OCI-LY7 (cell line): ENCODE measurements at regions not wholly inside any gene's neighbourhood (a gene's known extent, or its start where the extent isn't known, plus 50 kb on each side); places are given as distances from the start of the nearest gene placed in this dataset.

ENCODE experiments used
- BruUV-seq: library from RNA; stranded (reverse); fragments of 400-500 nt; replicated peaks from 2 replicates; lab custom pipeline; 2021; lab: Mats Ljungman, UMichigan
- CTCF ChIA-PET: fragments of 300-600 bp; sonication (Branson Sonifier 250); formaldehyde crosslinking; loops from one replicate; lab custom pipeline; 2022; ENCODE audit warnings: antibody characterized with exemption; ENCODE audit not compliant: unreplicated experiment; lab: Charles Lee
- POLR2A ChIA-PET: fragments of 300-600 bp; sonication (Branson Sonifier 250); formaldehyde crosslinking; loops from one replicate; lab custom pipeline; 2022; ENCODE audit warnings: antibody characterized with exemption; lab: Charles Lee
- DNase-seq: peaks from one replicate; pipeline ENCODE4 v3.0.0-alpha.2; 2015; ENCODE audit warnings: low spot score
- H2AFZ ChIP-seq: fragments of 200-600 bp; sonication (generic), shearing (Covaris generic); 2 replicates; pipeline ENCODE4 v1.6.1; 2014; ENCODE audit warnings: mild to moderate bottlenecking, antibody characterized with exemption, low read length, moderate library complexity
- H3K27ac ChIP-seq: fragments of 200-600 bp; sonication (generic); 2 replicates; pipeline ENCODE4 v1.5.1; 2014; ENCODE audit warnings: mixed run types, low read depth, mild to moderate bottlenecking, moderate library complexity, low read length, inconsistent platforms; ENCODE audit not compliant: poor library complexity, severe bottlenecking
- H3K36me3 ChIP-seq: fragments of 200-600 bp; sonication (generic); 2 replicates; pipeline ENCODE4 v1.6.1; 2014; ENCODE audit warnings: mild to moderate bottlenecking, antibody characterized with exemption, low read length, moderate library complexity, mixed read lengths; ENCODE audit not compliant: insufficient read depth
- H3K4me1 ChIP-seq: fragments of 200-600 bp; sonication (generic); 2 replicates; pipeline ENCODE4 v1.5.1; 2014; ENCODE audit warnings: mild to moderate bottlenecking, low read length; ENCODE audit not compliant: insufficient read depth, poor library complexity, severe bottlenecking
- H3K4me2 ChIP-seq: fragments of 200-600 bp; sonication (generic); 2 replicates; pipeline ENCODE4 v1.6.1; 2014; ENCODE audit warnings: mild to moderate bottlenecking, low read length
- H3K4me3 ChIP-seq: fragments of 200-600 bp; sonication (generic); 2 replicates; pipeline ENCODE4 v1.5.1; 2014; ENCODE audit warnings: mild to moderate bottlenecking, low read depth, low read length; ENCODE audit not compliant: poor library complexity, severe bottlenecking
- H3K79me2 ChIP-seq: fragments of 200-600 bp; sonication (generic); 2 replicates; pipeline ENCODE4 v1.6.1; 2016; ENCODE audit warnings: low read depth, mild to moderate bottlenecking, low read length, moderate library complexity, mixed read lengths; ENCODE audit not compliant: insufficient read depth
- H3K9me2 ChIP-seq: fragments of 200-600 bp; sonication (generic); 2 replicates; pipeline ENCODE4 v1.6.1; 2016; ENCODE audit warnings: mild to moderate bottlenecking, low read length, mixed read lengths; ENCODE audit not compliant: insufficient read depth
- H3K9me3 ChIP-seq: fragments of 200-600 bp; sonication (generic); 2 replicates; pipeline ENCODE4 v1.6.1; 2014; ENCODE audit warnings: mild to moderate bottlenecking, mixed run types, low read length, mixed read lengths
- H4K20me1 ChIP-seq: fragments of 200-600 bp; sonication (generic); 2 replicates; pipeline ENCODE4 v1.6.1; 2014; ENCODE audit warnings: mild to moderate bottlenecking, antibody characterized with exemption, low read length, moderate library complexity, mixed read lengths; ENCODE audit not compliant: insufficient read depth
- CTCF ChIP-seq: fragments of 200-600 bp; sonication (generic); conservative IDR thresholded peaks from 2 replicates; pipeline ENCODE4 v1.5.1; 2014; ENCODE audit warnings: mild to moderate bottlenecking, antibody characterized with exemption, low read length, moderate library complexity, mixed read lengths
- EZH2phosphoT487 ChIP-seq: fragments of 200-600 bp; sonication (generic); IDR thresholded peaks from 2 replicates; pipeline ENCODE4 v1.6.1; 2018; ENCODE audit warnings: low read depth, borderline replicate concordance, mild to moderate bottlenecking, mixed run types, antibody characterized with exemption, low read length, moderate library complexity, mixed read lengths
- intact Hi-C: fragments of 100-400 bp; cut with micrococcal nuclease; formaldehyde crosslinking; loops from one replicate; pipeline ENCODE4 v1.10.0; 2022; ENCODE audit not compliant: unreplicated experiment

- ChIA-PET POLR2A (no interaction called here), CTCF (no interaction called here)
- H3K4me3 ChIP-seq: no peak overlapping the region
- H3K27ac ChIP-seq: no peak overlapping the region
- intact Hi-C loops: no loop called here
- H3K4me1 ChIP-seq: no peaks in the 10 kb centered on the region
- H2AFZ ChIP-seq: no peak overlapping the region
- H4K20me1 ChIP-seq: no peaks in the 10 kb centered on the region
- H3K4me2 ChIP-seq: no peak overlapping the region
- no peaks in the 10 kb centered on the region for H3K36me3 ChIP-seq
- no peaks in the 10 kb centered on the region for H3K9me3 ChIP-seq
- no peaks in the 10 kb centered on the region for H3K9me2 ChIP-seq
- DNase-seq: no peak
- TF ChIP-seq CTCF: no peak
- TF ChIP-seq EZH2phosphoT487: no peak
- no TSS peak for BruUV-seq
- no peaks in the 10 kb centered on the region for H3K79me2 ChIP-seq
Measured at GRCh38 chr1:91078859-91079258, 57.0 kb upstream of the ZNF644 start.

GRCh38 chr1:91076834-91077233, 55.0 kb upstream of the ZNF644 start:
- intact Hi-C loops: no loop called here
- no peak for TF ChIP-seq CTCF
- TF ChIP-seq EZH2phosphoT487: no peak
- POLR2A ChIA-PET: interaction anchor here (1.6 kb wide), 1 partner anchor 270 kb away, joined by 3 read pairs; no protein-coding TSS in a partner anchor
- no peaks in the 10 kb centered on the region for H3K79me2 ChIP-seq
- no peaks in the 10 kb centered on the region for H3K9me3 ChIP-seq
- H3K9me2 ChIP-seq: no peaks in the 10 kb centered on the region
- no peaks in the 10 kb centered on the region for H3K36me3 ChIP-seq
- H3K27ac ChIP-seq: no peak overlapping the region
- no peak overlapping the region for H3K4me3 ChIP-seq
- DNase-seq: no peak
- no TSS peak for BruUV-seq
- H3K4me2 ChIP-seq: no peak overlapping the region
- no peaks in the 10 kb centered on the region for H4K20me1 ChIP-seq
- H3K4me1 ChIP-seq: no peaks in the 10 kb centered on the region
- H2AFZ ChIP-seq: no peak overlapping the region
- CTCF ChIA-PET: no interaction called here

- H2AFZ ChIP-seq: 0 out of 2 replicates have a peak overlapping the region, but pooled peaks have one; percentile 6
- no peaks in the 10 kb centered on the region for H3K36me3 ChIP-seq
- H3K4me3 ChIP-seq: no peak overlapping the region
- H3K4me1 ChIP-seq: no peaks in the 10 kb centered on the region
- H4K20me1 ChIP-seq: no peaks in the 10 kb centered on the region
- intact Hi-C loops: no loop called here
- no peaks in the 10 kb centered on the region for H3K9me3 ChIP-seq
- H3K4me2 ChIP-seq: no peak overlapping the region
- CTCF ChIA-PET: no interaction called here
- no peaks in the 10 kb centered on the region for H3K79me2 ChIP-seq
- H3K27ac ChIP-seq: no peak overlapping the region
- POLR2A ChIA-PET: interaction anchor here (0.6 to 1.5 kb wide), 3 partner anchors 15 to 776 kb away, joined by 4 to 5 read pairs (median 4); no protein-coding TSS in a partner anchor
- TF ChIP-seq CTCF: no peak
- no peak for TF ChIP-seq EZH2phosphoT487
- no peak for DNase-seq
- no peaks in the 10 kb centered on the region for H3K9me2 ChIP-seq
- no TSS peak for BruUV-seq
Measured at GRCh38 chr1:91075233-91076135, 53.6 kb upstream of the ZNF644 start.
